Epithelial cell of prostate (primary cell): ENCODE measurements at regions not wholly inside any gene's neighbourhood (a gene's known extent, or its start where the extent isn't known, plus 50 kb on each side); places are given as distances from the start of the nearest gene placed in this dataset.
A peak's percentile ranks its signal among the peaks of the same experiment; 100 is the strongest.

Experiments
- DNase-seq: peaks from one replicate; pipeline ENCODE4 v3.0.0-alpha.2; 2011; ENCODE audit warnings: low read depth, low spot score
- H3K27ac ChIP-seq: fragments of 450-650 bp; 2 replicates; pipeline ENCODE4 v1.5.1; 2017; ENCODE audit warnings: mild to moderate bottlenecking

DNA sequence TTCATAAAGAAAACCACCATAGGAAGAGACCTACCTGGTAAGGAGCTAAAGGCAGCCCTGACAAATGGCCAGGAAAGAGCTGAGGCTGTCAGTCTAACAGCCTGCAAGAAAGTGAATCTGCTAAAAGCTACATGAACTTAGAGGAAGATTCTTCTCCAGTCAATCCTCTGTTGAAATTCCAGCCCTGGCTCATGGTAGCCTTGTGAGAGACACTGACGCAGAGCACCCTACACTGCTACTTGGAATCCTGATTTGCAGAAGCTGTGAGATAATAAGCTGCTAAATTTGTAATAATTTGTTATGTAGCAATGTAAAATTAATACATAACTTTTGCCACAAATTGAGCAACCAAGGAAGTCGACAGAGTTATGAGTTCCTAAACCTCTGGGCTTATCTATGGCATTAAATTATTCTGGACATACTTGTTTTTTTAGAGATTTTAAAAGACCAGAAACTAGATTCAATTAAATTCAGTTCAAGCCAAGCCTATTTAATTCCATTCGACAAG lies 257.0 kb downstream of the ETNK1 start:
- no peak overlapping the region for H3K27ac ChIP-seq
- DNase-seq, result no peak

DNA sequence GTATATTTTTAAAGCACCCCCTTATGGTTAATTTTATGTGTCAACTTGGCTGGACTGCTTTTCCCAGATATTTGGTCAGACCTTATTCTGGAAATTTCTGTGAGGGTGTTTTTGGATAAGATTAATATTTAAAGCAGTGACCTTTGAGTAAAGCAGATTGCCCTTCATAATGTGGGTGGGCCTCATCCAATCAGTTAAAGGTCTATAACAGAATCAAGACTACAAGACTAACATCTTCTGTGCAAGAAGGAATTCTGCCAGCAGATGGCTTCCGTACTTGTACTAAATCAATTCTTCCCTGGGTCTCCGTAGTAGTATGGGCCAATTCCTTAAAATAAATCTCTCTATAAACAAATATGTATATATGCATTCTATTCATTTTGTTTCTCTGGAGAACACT lies 257.6 kb downstream of the ETNK1 start:
- no peak overlapping the region for H3K27ac ChIP-seq
- no peak for DNase-seq

- no peak for DNase-seq
- no peak overlapping the region for H3K27ac ChIP-seq
These were observed 268.9 kb downstream of the ETNK1 start for GRCh38 chr12:22893878-22894277.

DNA sequence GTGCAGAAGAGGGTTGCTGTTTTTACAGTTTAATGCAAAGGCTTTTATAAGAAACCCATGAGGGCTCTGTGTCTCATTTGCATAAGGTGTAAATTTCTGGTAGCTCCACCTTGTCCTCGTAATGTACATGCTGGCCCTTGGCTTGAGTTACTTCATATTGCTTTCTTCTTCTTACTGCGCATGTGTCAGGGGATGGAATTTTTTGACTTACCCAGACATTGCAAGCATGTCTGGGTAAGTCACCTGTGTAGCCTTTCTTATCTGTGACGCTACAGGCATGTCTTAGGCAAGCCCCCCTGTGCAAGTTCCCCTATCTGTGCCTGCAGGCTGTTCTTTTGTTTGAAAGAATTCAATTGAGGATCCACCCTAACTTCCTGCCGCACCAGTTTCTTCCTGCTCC lies 274.2 kb downstream of the ETNK1 start:
- no peak overlapping the region for H3K27ac ChIP-seq

GRCh38 chr12:22900401-22900800 lies 275.4 kb downstream of the ETNK1 start:
- no peak for DNase-seq
- no peak overlapping the region for H3K27ac ChIP-seq

More for the DNA sequence above, 274.2 kb downstream of the ETNK1 start:
- no peak for DNase-seq

GRCh38 chr12:22904485-22904884 lies 279.5 kb downstream of the ETNK1 start:
- no peak overlapping the region for H3K27ac ChIP-seq
- DNase-seq, result no peak

- no peak for DNase-seq
- H3K27ac ChIP-seq, result no peak overlapping the region
These were observed 291.3 kb downstream of the ETNK1 start for GRCh38 chr12:22916241-22916640.

DNA sequence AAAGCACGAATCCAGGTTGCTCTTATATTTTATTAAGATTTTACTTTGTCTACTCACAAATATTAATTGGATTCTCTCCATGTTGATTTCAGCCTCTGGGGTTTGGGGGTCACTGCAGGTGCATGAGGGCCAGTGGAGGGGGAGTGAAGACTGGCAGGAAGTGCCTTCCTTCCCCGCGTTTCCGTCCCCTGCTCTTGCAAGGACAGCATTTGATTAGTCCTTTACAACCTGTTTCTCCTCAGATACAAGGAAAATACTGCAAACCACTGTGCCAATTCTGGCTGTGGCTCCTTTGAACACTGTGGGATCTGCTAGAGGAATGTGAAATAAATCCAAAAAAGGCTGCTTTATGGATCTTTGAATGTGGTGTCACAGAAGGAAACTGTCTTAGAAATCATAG lies 291.8 kb downstream of the ETNK1 start:
- no peak overlapping the region for H3K27ac ChIP-seq
- DNase-seq, result no peak

- H3K27ac ChIP-seq, result no peak overlapping the region
- no peak for DNase-seq
These were observed 294.9 kb downstream of the ETNK1 start for GRCh38 chr12:22919883-22920282.

GRCh38 chr12:22923768-22924167 lies 298.8 kb downstream of the ETNK1 start:
- H3K27ac ChIP-seq, result no peak overlapping the region
- no peak for DNase-seq

DNA sequence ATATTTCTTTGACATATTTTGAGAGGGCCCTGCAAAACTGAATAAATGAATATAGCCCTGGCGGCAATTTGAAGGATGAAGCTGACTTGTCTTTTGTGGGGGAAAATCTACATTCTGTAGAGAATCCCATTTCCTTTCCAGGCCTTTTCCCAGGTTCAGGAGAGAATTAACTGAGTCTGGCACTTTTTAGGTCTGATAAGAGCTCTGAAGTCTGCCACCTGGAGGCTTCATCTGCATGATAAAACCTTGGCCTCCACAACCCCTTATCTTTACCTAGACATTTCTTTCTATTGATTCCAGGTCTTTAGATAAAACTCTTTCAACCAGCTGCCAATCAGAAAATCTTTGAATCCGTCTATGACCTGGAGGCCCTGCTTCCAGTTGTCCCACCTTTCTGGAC lies 299.4 kb downstream of the ETNK1 start:
- DNase-seq, result no peak
- no peak overlapping the region for H3K27ac ChIP-seq

DNA sequence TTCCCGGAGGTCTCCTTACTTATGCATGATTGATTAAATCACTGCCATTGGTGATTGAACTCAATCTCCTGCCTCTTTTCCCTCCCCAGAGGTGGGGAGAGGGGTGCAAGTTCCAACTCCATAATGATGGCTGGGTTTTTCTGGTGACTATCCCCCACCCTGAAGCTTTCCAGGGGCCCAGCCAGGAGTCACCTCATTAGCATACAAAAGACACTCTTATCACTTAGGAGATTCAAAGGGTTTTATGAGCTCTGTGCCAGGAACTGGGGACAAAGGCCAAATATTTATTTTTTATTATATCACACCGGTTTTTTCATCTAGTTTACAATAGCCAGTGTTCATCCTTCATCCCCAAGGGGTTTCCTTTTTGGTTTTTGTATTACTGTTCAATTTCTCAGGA lies 300.7 kb downstream of the ETNK1 start:
- DNase-seq, result no peak
- no peak overlapping the region for H3K27ac ChIP-seq

DNA sequence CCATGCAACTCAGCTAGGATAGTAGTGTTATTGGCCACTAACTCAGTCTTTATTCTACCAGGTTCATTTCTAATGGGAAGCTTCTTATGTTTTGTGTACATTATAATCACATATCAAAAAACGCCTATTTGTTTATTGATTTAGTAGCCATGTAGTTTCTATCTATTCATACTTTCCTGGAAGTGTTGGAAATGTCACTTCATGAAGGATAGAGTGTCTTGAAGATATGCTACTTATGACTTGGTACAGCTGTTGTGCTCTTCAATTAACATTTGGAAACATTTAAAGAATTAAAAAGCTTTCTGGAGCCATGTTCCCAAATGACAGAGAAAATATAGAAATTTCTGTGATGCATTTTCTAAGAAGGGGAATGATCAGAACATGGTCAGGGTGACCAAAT lies 307.5 kb downstream of the ETNK1 start:
- H3K27ac ChIP-seq, result no peak overlapping the region

GRCh38 chr12:22935090-22935489 lies 310.1 kb downstream of the ETNK1 start:
- DNase-seq, result no peak
- H3K27ac ChIP-seq, result no peak overlapping the region

More for the DNA sequence above, 307.5 kb downstream of the ETNK1 start:
- DNase-seq, result no peak

GRCh38 chr12:22935501-22935900 lies 310.5 kb downstream of the ETNK1 start:
- no peak overlapping the region for H3K27ac ChIP-seq
- no peak for DNase-seq

DNA sequence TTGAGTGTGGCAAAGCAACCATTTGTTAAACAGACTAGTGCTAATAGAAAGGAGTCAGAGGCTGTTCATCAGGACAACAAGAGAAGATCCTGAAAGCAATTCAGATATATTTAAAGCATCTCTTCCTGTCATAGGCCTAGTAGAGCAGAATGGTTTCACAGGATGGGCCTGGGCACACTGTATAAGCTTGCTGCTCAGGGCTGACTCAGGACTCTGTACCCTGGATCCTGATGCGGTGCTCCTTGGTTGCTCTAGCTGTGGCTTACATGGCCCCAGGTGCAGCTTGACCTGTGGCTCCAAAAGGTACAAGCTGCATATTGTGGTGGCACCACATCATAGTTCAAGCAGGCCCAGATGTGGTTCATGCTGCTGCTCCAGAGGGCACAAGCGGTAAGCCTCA lies 313.4 kb downstream of the ETNK1 start:
- H3K27ac ChIP-seq, result no peak overlapping the region

GRCh38 chr12:22951206-22951605 lies 326.2 kb downstream of the ETNK1 start:
- no peak overlapping the region for H3K27ac ChIP-seq
- no peak for DNase-seq

More for the DNA sequence above, 313.4 kb downstream of the ETNK1 start:
- no peak for DNase-seq

DNA sequence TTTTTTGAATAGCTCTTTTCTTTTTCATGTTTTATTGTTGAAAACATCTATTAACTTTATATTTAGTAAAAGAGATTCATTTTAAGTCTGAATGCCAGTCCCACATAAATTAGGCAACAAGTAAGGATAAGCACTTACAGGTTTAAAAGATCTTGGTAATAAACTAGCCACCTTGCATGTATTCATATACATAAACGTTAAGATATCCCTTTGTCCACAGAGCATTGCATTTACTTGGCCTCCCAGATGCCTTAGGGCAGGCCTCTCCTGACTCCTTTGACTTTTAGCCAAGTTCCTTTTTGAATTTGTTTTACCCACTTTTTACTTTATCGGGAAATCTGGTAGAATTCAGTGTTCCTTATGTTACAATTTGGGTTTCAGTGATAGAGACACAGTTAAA lies 331.7 kb downstream of the ETNK1 start:
- DNase-seq, result no peak
- no peak overlapping the region for H3K27ac ChIP-seq

- H3K27ac ChIP-seq, result no peak overlapping the region
- DNase-seq, result no peak
These were observed 342.2 kb downstream of the ETNK1 start for GRCh38 chr12:22967171-22967570.

DNA sequence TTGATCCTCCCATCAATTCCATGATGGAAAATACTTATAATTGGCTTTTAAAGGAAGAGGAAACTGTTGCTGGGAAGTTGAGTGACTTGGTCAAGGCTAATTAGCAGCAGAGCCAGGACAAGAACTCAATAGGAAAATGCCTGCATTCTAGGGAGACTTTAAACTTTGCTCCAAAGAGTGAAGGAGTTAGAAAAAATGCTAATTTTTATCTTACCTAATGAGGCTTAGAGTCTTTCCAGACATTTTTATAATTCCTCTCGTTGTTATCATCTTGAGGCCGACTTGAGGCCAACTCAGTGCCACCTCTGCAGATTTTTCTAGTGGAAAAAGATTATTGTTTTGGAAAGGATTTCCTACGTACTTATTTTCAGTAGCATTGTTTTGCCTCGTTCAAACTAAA lies 344.6 kb downstream of the ETNK1 start:
- no peak for DNase-seq
- H3K27ac ChIP-seq, result no peak overlapping the region

- no peak overlapping the region for H3K27ac ChIP-seq
- DNase-seq, result no peak
These were observed 346.3 kb downstream of the ETNK1 start for GRCh38 chr12:22971247-22971646.

DNA sequence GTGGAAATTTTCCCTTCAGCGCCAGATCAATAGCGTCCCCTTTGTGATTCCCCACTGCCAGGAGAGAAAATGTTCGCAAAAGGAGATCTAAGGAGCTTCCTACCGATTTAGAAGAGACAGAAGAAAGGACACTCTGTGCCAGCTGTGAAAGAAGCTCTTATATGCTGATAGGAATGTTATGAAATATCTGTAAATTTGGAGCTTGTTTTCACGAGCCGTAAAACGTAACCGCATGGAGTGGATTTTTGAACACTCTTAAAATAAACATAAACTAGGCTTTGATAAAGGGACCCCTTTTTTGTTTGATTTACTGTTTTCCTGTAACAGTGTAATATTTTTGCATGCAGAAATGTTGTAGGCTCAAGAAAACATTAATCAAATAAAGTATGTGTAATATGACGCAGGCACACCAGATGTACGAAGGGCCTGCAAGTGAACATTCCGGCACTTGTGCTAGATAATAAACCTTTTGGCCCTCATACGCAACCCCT lies 346.8 kb downstream of the ETNK1 start:
- DNase-seq, result no peak
- H3K27ac ChIP-seq, result no peak overlapping the region

DNA sequence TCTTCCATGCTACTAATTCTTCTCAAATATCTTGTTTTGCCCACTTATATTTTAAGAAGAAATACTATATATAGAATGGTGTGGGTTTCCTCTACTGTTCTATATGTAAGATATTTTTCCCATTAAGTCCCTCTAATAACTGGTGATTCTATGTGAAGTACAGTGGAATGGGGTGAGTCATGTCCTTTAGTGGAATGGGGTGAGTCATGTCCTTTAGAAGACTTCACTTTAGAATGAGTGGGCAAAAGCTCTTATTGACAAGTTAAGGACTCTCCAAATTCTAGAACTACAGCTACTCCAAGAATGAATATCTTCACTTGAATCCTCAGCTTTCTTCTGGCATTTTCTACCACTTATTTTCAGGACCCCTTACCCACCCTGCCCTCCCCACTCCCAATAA lies 349.9 kb downstream of the ETNK1 start:
- peak; percentile 50 for DNase-seq
- peak overlapping the region; percentile 17 for H3K27ac ChIP-seq
